CD4-positive, alpha-beta memory T cell (primary cell): ENCODE measurements at regions not wholly inside any gene's neighbourhood (a gene's known extent, or its start where the extent isn't known, plus 50 kb on each side); places are given as distances from the start of the nearest gene placed in this dataset.
"Not testable (repeated sequence)": the region's sequence is repeated elsewhere in the genome, so short reads cannot be mapped to it uniquely, and the experiment has no call there.

Source experiments
- CTCF ChIA-PET: fragments of 350-600 bp; sonication (Branson Sonifier 250); formaldehyde crosslinking; loops from one replicate; lab custom pipeline; 2021; ENCODE audit warnings: inconsistent platforms; ENCODE audit not compliant: partially characterized antibody; lab: Charles Lee
- POLR2A ChIA-PET: fragments of 350-600 bp; sonication (Branson Sonifier 250); formaldehyde crosslinking; loops from one replicate; lab custom pipeline; 2021; ENCODE audit not compliant: partially characterized antibody; lab: Charles Lee
- DNase-seq, 5 donors: peaks; one replicate each; pipeline versions ENCODE4 v3.0.0 to v3.0.0-alpha.2; 2020 to 2022; ENCODE audit warnings: mixed read lengths in 1 of 5
- H3K27ac ChIP-seq: one replicate; pipeline ENCODE4 v1.7.0; 2013; ENCODE audit warnings: low read depth, low read length
- H3K27me3 ChIP-seq: 2 replicates; pipeline ENCODE4 v1.7.0; 2013; ENCODE audit warnings: mild to moderate bottlenecking, low read length, moderate library complexity; ENCODE audit not compliant: insufficient read depth
- H3K36me3 ChIP-seq: 2 replicates; pipeline ENCODE4 v1.7.0; 2013; ENCODE audit warnings: mild to moderate bottlenecking, low read length, moderate library complexity; ENCODE audit not compliant: insufficient read depth
- H3K4me1 ChIP-seq: 2 replicates; pipeline ENCODE4 v1.7.0; 2013; ENCODE audit warnings: mild to moderate bottlenecking, low read length, moderate library complexity; ENCODE audit not compliant: insufficient read depth
- H3K4me3 ChIP-seq, 2 donors: one replicate each; pipeline ENCODE4 v1.7.0; 2013; ENCODE audit warnings: low read length in 2 of 2, mild to moderate bottlenecking in 1 of 2
- H3K9me3 ChIP-seq, 2 donors: one replicate each; pipeline ENCODE4 v1.7.0; 2013; ENCODE audit warnings: low read length in 2 of 2, control low read depth in 1 of 2; ENCODE audit not compliant: control insufficient read depth in 1 of 2
- H3K27ac Mint-ChIP-seq, 7 donors: one replicate each; pipeline ENCODE4 v1.8.0; 2020 to 2021; ENCODE audit warnings: mixed read lengths in 7 of 7, mild to moderate bottlenecking in 6 of 7, inconsistent platforms in 3 of 7, moderate library complexity in 3 of 7
- H3K27me3 Mint-ChIP-seq, 2 donors: one replicate each; pipeline ENCODE4 v1.8.0; 2020 to 2021; ENCODE audit warnings: mixed read lengths in 2 of 2
- H3K36me3 Mint-ChIP-seq, 2 donors: one replicate each; pipeline ENCODE4 v1.8.0; 2020 to 2021; ENCODE audit warnings: mixed read lengths in 2 of 2, inconsistent platforms in 1 of 2, mild to moderate bottlenecking in 1 of 2
- H3K4me1 Mint-ChIP-seq, 4 donors: one replicate each; pipeline ENCODE4 v1.8.0; 2020 to 2021; ENCODE audit warnings: mixed read lengths in 4 of 4, mild to moderate bottlenecking in 1 of 4
- H3K4me3 Mint-ChIP-seq, 8 donors: one replicate each; pipeline ENCODE4 v1.8.0; 2020 to 2021; ENCODE audit warnings: mixed read lengths in 8 of 8, mild to moderate bottlenecking in 7 of 8, moderate library complexity in 6 of 8, inconsistent platforms in 3 of 8
- H3K9me3 Mint-ChIP-seq, 8 donors: one replicate each; pipeline ENCODE4 v1.8.0; 2020 to 2021; ENCODE audit warnings: mixed read lengths in 8 of 8, mild to moderate bottlenecking in 5 of 8, inconsistent platforms in 3 of 8, moderate library complexity in 1 of 8
- intact Hi-C: fragments of 100-400 bp; cut with micrococcal nuclease; formaldehyde crosslinking; loops from one replicate; pipeline ENCODE4 v1.15.1; 2023

GRCh38 chrX:2561456-2561855, 60.7 kb upstream of the DHRSX start:
- H3K4me3 Mint-ChIP-seq: no peak overlapping the region
- H3K27ac Mint-ChIP-seq: no peak overlapping the region
- no peak overlapping the region for H3K27ac ChIP-seq
- no peaks in the 10 kb centered on the region for H3K4me1 ChIP-seq
- intact Hi-C loops: no loop called here
- H3K9me3 Mint-ChIP-seq: peaks cover 0 to 9% (median 2%) of the 10 kb centered on the region in 8 donors
- H3K36me3 ChIP-seq: no peaks in the 10 kb centered on the region
- POLR2A ChIA-PET: no interaction called here
- H3K4me1 Mint-ChIP-seq: no peaks in the 10 kb centered on the region
- H3K4me3 ChIP-seq: no peak overlapping the region
- DNase-seq: no peak
- H3K27me3 Mint-ChIP-seq: peaks cover 16 to 26% of the 10 kb centered on the region in 2 donors
- no peaks in the 10 kb centered on the region for H3K36me3 Mint-ChIP-seq
- CTCF ChIA-PET: no interaction called here
- no peaks in the 10 kb centered on the region for H3K9me3 ChIP-seq
- H3K27me3 ChIP-seq: no peaks in the 10 kb centered on the region

- CTCF ChIA-PET: no interaction called here
- Mint-ChIP-seq H3K36me3 (no peaks in the 10 kb centered on the region), H3K4me3 (no peak overlapping the region), H3K27ac (no peak overlapping the region), H3K27me3 (peaks cover 26 to 35% of the 10 kb centered on the region in 2 donors), H3K9me3 (peaks cover 2 to 17% (median 8%) of the 10 kb centered on the region in 8 donors), H3K4me1 (no peaks in the 10 kb centered on the region)
- H3K4me1 ChIP-seq: no peaks in the 10 kb centered on the region
- peaks cover 6% of the 10 kb centered on the region for H3K27me3 ChIP-seq
- POLR2A ChIA-PET: no interaction called here
- no peak for DNase-seq
- H3K36me3 ChIP-seq: no peaks in the 10 kb centered on the region
- no peak overlapping the region for H3K27ac ChIP-seq
- no peak overlapping the region for H3K4me3 ChIP-seq
- no peaks in the 10 kb centered on the region for H3K9me3 ChIP-seq
- intact Hi-C loops: no loop called here
Observed at GRCh38 chrX:2559124-2559523, 58.3 kb upstream of the DHRSX start.

GRCh38 chrX:2554891-2555290, 54.1 kb upstream of the DHRSX start:
- CTCF ChIA-PET: no interaction called here
- H3K4me3 Mint-ChIP-seq: no peak overlapping the region

GRCh38 chrX:2554066-2554465, 53.3 kb upstream of the DHRSX start:
- H3K4me3 ChIP-seq, POLR2A ChIA-PET, H3K27ac ChIP-seq, H3K27me3 ChIP-seq, H3K36me3 Mint-ChIP-seq, intact Hi-C loops, DNase-seq, H3K4me3 Mint-ChIP-seq, H3K27ac Mint-ChIP-seq, H3K4me1 ChIP-seq, H3K9me3 ChIP-seq, CTCF ChIA-PET, H3K36me3 ChIP-seq, H3K4me1 Mint-ChIP-seq: not testable (repeated sequence)
- Mint-ChIP-seq H3K9me3 (peaks cover 0 to 19% (median 5%) of the 10 kb centered on the region in 8 donors), H3K27me3 (peaks cover 22 to 35% of the 10 kb centered on the region in 2 donors)

More at GRCh38 chrX:2554891-2555290, 54.1 kb upstream of the DHRSX start:
- H3K27me3 ChIP-seq: peaks cover 6% of the 10 kb centered on the region
- POLR2A ChIA-PET: no interaction called here
- no peaks in the 10 kb centered on the region for H3K9me3 ChIP-seq
- Mint-ChIP-seq H3K4me1 (no peaks in the 10 kb centered on the region), H3K9me3 (peaks cover under 1 to 19% (median 6%) of the 10 kb centered on the region in 8 donors), H3K27me3 (peaks cover 22 to 36% of the 10 kb centered on the region in 2 donors), H3K27ac (no peak overlapping the region), H3K36me3 (no peaks in the 10 kb centered on the region)
- no peaks in the 10 kb centered on the region for H3K4me1 ChIP-seq
- intact Hi-C loops: no loop called here
- H3K27ac ChIP-seq: no peak overlapping the region
- DNase-seq: no peak
- H3K4me3 ChIP-seq: no peak overlapping the region
- H3K36me3 ChIP-seq: no peaks in the 10 kb centered on the region

GRCh38 chrX:2552621-2553201, 51.9 kb upstream of the DHRSX start:
- peaks cover 6% of the 10 kb centered on the region for H3K27me3 ChIP-seq
- no peak for DNase-seq
- intact Hi-C loops: no loop called here
- H3K36me3 ChIP-seq: no peaks in the 10 kb centered on the region
- H3K27ac Mint-ChIP-seq: no peak overlapping the region
- ChIA-PET POLR2A (no interaction called here), CTCF (no interaction called here)
- no peak overlapping the region for H3K27ac ChIP-seq
- no peaks in the 10 kb centered on the region for H3K36me3 Mint-ChIP-seq
- H3K4me1 Mint-ChIP-seq: no peaks in the 10 kb centered on the region
- no peaks in the 10 kb centered on the region for H3K4me1 ChIP-seq
- H3K4me3 Mint-ChIP-seq: no peak overlapping the region
- no peak overlapping the region for H3K4me3 ChIP-seq
- peaks cover 17 to 29% of the 10 kb centered on the region in 2 donors for H3K27me3 Mint-ChIP-seq
- no peaks in the 10 kb centered on the region for H3K9me3 ChIP-seq
- peaks cover 0 to 19% (median 5%) of the 10 kb centered on the region in 8 donors for H3K9me3 Mint-ChIP-seq

GRCh38 chrX:2550328-2551020, 49.7 kb upstream of the DHRSX start:
- no peaks in the 10 kb centered on the region for H3K36me3 ChIP-seq
- Mint-ChIP-seq H3K4me1 (no peaks in the 10 kb centered on the region), H3K4me3 (no peak overlapping the region), H3K9me3 (peaks cover 0 to 24% (median 10%) of the 10 kb centered on the region in 8 donors), H3K36me3 (no peaks in the 10 kb centered on the region), H3K27ac (no peak overlapping the region), H3K27me3 (peaks cover 3 to 14% of the 10 kb centered on the region in 2 donors)
- H3K4me3 ChIP-seq: no peak overlapping the region
- H3K27me3 ChIP-seq: no peaks in the 10 kb centered on the region
- CTCF ChIA-PET: no interaction called here
- H3K4me1 ChIP-seq: no peaks in the 10 kb centered on the region
- POLR2A ChIA-PET: no interaction called here
- H3K27ac ChIP-seq: no peak overlapping the region
- no peak for DNase-seq
- intact Hi-C loops: no loop called here
- no peaks in the 10 kb centered on the region for H3K9me3 ChIP-seq
